ENCODE measurements at regions not wholly inside any gene's neighbourhood (a gene's known extent, or its start where the extent isn't known, plus 50 kb on each side); places are given as distances from the start of the nearest gene placed in this dataset.

DNA sequence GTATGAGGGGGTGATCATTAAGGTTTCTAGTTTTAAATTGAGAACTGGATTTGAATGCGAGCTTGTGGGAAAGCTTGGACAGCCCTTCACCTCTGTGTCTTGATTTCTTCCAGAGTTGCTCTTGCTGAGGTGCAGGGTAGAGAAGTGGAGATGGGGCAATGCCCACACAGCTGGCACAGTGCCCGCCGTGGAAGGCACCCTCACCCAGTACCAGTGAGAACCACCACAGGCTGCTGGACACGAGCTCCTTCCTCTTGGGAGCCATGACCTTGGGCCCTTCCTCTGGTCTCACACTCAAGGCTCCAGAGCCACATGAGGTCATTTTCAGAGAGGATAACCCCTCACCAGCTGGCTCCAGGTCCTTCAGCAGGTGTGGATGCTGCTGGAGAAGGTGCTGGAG is 67.3 kb downstream of the DACT2 start:
- TF ChIP-seq, protein P1, sequence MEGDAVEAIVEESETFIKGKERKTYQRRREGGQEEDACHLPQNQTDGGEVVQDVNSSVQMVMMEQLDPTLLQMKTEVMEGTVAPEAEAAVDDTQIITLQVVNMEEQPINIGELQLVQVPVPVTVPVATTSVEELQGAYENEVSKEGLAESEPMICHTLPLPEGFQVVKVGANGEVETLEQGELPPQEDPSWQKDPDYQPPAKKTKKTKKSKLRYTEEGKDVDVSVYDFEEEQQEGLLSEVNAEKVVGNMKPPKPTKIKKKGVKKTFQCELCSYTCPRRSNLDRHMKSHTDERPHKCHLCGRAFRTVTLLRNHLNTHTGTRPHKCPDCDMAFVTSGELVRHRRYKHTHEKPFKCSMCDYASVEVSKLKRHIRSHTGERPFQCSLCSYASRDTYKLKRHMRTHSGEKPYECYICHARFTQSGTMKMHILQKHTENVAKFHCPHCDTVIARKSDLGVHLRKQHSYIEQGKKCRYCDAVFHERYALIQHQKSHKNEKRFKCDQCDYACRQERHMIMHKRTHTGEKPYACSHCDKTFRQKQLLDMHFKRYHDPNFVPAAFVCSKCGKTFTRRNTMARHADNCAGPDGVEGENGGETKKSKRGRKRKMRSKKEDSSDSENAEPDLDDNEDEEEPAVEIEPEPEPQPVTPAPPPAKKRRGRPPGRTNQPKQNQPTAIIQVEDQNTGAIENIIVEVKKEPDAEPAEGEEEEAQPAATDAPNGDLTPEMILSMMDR (conservative IDR thresholded peaks at IDR 0.05; ENCODE audit: low read depth, low read length), result no peak
- TF ChIP-seq, protein P2, sequence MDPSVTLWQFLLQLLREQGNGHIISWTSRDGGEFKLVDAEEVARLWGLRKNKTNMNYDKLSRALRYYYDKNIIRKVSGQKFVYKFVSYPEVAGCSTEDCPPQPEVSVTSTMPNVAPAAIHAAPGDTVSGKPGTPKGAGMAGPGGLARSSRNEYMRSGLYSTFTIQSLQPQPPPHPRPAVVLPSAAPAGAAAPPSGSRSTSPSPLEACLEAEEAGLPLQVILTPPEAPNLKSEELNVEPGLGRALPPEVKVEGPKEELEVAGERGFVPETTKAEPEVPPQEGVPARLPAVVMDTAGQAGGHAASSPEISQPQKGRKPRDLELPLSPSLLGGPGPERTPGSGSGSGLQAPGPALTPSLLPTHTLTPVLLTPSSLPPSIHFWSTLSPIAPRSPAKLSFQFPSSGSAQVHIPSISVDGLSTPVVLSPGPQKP (IDR thresholded peaks at IDR 0.05; ENCODE audit: borderline replicate concordance, low read depth, low read length), result no peak
- TF ChIP-seq RAD21 (IDR thresholded peaks at IDR 0.05; ENCODE audit: low read length) (no peak), CEBPB (IDR thresholded peaks at IDR 0.05; ENCODE audit: low read depth, low read length) (no peak), MXI1 (IDR thresholded peaks at IDR 0.05; ENCODE audit: borderline replicate concordance, low read depth, low read length) (no peak), POLR2A (IDR thresholded peaks at IDR 0.05; ENCODE audit: low read depth, low read length) (no peak), CHD1 (IDR thresholded peaks at IDR 0.05; ENCODE audit: low read depth, low read length) (no peak), FOS (IDR thresholded peaks at IDR 0.05; ENCODE audit: low read depth, low read length) (no peak), RCOR1 (IDR thresholded peaks at IDR 0.05; ENCODE audit: insufficient replicate concordance, low read length) (no peak), RFX5 (IDR thresholded peaks at IDR 0.05; ENCODE audit: low read depth, low read length) (no peak), MAZ (IDR thresholded peaks at IDR 0.05; ENCODE audit: borderline replicate concordance, low read depth, low read length) (no peak), SMC3 (IDR thresholded peaks at IDR 0.05; ENCODE audit: low read depth, low read length) (no peak), MAFK (IDR thresholded peaks at IDR 0.05; ENCODE audit: low read depth, low read length) (no peak)
- TF ChIP-seq, protein P3, sequence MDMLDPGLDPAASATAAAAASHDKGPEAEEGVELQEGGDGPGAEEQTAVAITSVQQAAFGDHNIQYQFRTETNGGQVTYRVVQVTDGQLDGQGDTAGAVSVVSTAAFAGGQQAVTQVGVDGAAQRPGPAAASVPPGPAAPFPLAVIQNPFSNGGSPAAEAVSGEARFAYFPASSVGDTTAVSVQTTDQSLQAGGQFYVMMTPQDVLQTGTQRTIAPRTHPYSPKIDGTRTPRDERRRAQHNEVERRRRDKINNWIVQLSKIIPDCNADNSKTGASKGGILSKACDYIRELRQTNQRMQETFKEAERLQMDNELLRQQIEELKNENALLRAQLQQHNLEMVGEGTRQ (IDR thresholded peaks at IDR 0.05; ENCODE audit: low read depth, low read length), result no peak

Measured in IMR-90 (cell line).